Ishikawa (cell line): ENCODE measurements at regions not wholly inside any gene's neighbourhood (a gene's known extent, or its start where the extent isn't known, plus 50 kb on each side); places are given as distances from the start of the nearest gene placed in this dataset.

ENCODE experiments used
- CEBPB ChIP-seq: IDR thresholded peaks from 2 replicates; pipeline ENCODE4 v1.6.1; 2012
- CREB1 ChIP-seq: IDR thresholded peaks from 2 replicates; pipeline ENCODE4 v1.6.1; 2012; ENCODE audit warnings: low read depth
- EGR1 ChIP-seq: IDR thresholded peaks from 2 replicates; pipeline ENCODE4 v1.6.1; 2012
- EP300 ChIP-seq: IDR thresholded peaks from 2 replicates; pipeline ENCODE4 v1.6.1; 2012; ENCODE audit warnings: borderline replicate concordance
- FOXM1 ChIP-seq: IDR thresholded peaks from 2 replicates; pipeline ENCODE4 v1.6.1; 2012; ENCODE audit warnings: low read depth, borderline replicate concordance
- MAX ChIP-seq: IDR thresholded peaks from 2 replicates; pipeline ENCODE4 v1.6.1; 2012
- RAD21 ChIP-seq: IDR thresholded peaks from 2 replicates; pipeline ENCODE4 v1.6.1; 2012; ENCODE audit warnings: low read depth
- REST ChIP-seq: IDR thresholded peaks from 2 replicates; pipeline ENCODE4 v1.6.1; 2012; ENCODE audit warnings: low read depth, mild to moderate bottlenecking
- TAF1 ChIP-seq: IDR thresholded peaks from 2 replicates; pipeline ENCODE4 v1.6.1; 2012; ENCODE audit warnings: low read depth, mild to moderate bottlenecking
- TCF12 ChIP-seq: IDR thresholded peaks from 2 replicates; pipeline ENCODE4 v1.6.1; 2012; ENCODE audit warnings: low read depth
- TEAD4 ChIP-seq: IDR thresholded peaks from 2 replicates; pipeline ENCODE4 v1.6.1; 2012
- YY1 ChIP-seq: IDR thresholded peaks from 2 replicates; pipeline ENCODE4 v1.6.1; 2012; ENCODE audit warnings: low read depth
- ZBTB7A ChIP-seq: IDR thresholded peaks from 2 replicates; pipeline ENCODE4 v1.6.1; 2012; ENCODE audit warnings: low read depth

GRCh38 chr16:80048250-80048649 is 447.7 kb upstream of the MAF start:
- TF ChIP-seq YY1 (no peak), ZBTB7A (no peak), EGR1 (no peak), EP300 (no peak), RAD21 (no peak), MAX (no peak), TEAD4 (no peak), CREB1 (no peak), TAF1 (no peak), CEBPB (no peak), REST (no peak), FOXM1 (no peak), TCF12 (no peak)
